ENCODE measurements at regions not wholly inside any gene's neighbourhood (a gene's known extent, or its start where the extent isn't known, plus 50 kb on each side); places are given as distances from the start of the nearest gene placed in this dataset.
"Not testable (repeated sequence)": the region's sequence is repeated elsewhere in the genome, so short reads cannot be mapped to it uniquely, and the experiment has no call there.

DNA sequence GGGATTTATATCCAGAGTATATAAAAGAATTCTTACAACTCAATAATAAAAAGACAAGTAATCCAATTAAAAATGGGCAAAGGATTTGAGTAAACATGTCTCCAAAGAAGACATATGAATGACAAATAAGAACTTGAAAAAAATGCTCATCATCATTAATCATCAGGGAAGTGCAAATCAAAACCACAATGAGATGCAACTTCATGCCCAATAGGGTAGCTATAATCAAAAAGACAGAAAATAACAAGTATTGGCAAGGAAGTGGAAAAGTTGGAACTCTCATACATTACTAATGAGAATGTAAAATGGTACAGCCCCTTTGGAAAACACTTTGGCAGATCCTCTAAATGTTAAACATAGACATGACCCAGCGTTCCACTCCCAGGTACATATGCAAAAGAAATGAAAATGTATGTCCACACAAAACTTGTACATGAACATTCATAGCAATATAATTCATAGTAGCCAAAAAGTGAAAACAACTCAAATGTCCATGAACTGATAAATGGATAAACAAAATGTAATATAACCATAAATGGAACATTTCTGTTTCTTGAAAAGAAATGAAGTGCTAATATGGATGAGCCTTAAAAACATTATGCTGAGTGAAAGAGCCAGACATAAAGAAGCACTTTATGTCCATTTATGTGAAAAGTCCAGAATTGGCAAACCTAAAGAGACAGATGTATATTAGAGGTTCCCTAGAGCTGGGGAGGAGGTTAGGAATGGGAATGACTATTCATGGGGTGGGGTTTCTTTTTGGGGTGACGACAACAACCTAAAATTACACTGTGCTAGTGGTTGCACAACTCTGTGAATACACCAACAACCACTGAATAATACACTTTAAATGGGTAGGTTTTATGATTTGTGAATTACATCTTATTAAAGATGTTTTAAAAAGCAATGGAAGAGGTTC is 259.7 kb downstream of the RHOU start:
- no peak for DNase-seq

DNA sequence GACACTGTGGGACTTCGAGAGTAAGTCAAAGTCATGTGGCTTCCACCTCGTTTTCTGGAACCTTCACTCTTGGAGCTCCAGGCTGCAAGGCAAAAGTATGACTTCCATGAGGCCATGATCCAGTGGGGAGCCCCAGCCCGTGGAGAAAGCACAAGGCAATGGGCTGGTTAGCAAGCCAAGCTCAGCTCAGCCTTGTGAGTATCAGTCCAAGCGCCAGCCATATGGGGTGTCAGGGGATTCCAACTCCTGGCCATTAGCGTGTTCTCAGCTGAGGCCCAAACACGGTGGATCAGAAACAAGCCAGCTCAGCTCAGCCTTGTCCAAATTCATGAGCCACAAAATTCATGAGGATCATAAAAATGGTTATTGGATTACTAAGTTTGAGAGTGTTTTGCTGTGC is 261.0 kb downstream of the RHOU start:
- DNase-seq, result no peak

DNA sequence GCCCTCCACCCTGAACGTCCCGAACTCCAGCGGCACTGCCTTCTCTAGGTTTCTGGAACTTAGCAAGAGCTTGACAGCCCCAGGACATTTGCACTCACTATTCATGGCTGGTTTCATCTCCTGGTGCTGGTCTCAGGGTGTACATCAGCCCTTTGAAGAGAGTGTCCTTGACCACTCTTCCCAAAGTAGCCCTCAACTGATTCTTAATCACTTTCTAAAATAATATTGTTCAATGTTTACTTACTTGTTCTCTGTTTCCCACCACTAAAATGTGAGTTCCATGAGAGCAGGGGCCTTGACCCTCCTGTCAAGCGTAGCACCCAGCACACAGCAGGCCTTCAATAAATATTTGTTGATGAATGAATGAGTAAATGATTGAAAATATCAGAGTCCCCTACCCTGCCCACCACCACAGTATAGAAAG is 262.5 kb downstream of the RHOU start:
- no peak for DNase-seq

DNA sequence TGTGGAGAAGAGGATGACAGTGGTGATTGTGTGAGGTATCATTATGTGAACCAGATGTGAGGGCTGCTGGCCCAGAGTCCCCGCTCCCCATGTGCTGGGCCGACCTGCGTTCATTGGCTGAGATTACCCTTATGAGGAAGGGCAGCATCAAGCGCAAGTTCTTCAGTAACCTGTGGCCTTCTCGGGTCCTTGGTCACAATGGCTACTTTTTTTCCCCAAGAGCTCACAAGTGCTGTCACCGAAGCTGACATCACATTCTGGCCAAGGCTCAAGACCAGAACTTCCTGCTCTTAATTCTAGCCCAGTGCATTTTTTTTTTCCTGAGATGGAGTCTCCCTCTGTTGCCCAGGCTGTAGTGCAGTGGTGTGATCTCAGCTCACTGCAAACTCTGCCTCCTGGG is 262.9 kb downstream of the RHOU start:
- no peak for DNase-seq

DNA sequence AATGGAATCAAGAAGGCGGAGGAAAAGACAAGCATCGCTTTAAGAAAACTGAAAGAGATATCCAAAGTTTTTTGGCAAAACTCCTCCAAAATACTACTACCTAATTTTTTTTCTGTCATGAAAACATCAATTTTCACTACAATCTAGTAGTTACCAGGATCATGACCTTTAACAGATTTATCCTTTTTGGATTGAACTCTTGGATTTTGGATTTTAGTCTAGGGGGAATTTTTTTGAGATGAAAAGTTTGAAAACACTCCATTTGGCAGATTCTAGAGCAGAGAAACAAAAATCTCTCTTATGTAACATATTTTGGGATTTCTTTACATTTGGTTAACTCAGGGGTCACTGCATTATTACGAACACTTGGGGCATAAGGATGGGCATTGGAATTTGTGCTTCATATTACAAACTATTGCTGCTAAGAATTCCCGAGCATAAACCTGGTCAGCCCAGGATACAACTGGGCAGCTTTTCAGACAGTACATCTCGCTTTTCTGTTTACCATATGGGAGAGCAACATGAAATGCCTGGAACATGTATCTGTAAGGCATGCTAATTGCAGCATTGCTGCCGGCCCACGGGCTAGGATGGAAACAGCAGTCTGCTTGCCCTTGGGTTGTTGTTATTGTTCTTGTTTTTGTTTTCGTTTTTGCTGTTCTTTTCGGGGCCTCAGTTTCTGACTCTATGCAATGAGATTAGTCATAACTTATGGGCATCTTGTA is 264.3 kb downstream of the RHOU start:
- no peak for DNase-seq

DNA sequence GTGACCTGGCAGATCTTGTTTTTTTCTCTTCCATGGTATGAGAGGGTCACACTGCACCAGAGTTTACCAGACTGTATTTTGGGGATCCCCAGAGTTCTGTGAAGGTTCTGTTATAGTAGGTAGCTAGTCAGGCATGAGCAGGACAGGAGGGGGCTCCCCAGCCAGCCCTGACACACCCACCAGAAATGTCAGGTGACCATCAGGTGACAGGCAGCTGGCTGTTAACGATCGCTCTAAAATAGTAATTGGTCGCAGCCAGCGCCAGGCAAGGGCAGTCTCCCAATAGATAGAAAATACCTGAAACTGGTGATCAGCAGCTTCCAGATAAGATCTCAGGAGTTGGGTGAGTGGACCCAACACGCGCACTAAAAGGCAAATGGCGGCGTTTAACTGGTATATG is 264.9 kb downstream of the RHOU start:
- no peak for DNase-seq

DNA sequence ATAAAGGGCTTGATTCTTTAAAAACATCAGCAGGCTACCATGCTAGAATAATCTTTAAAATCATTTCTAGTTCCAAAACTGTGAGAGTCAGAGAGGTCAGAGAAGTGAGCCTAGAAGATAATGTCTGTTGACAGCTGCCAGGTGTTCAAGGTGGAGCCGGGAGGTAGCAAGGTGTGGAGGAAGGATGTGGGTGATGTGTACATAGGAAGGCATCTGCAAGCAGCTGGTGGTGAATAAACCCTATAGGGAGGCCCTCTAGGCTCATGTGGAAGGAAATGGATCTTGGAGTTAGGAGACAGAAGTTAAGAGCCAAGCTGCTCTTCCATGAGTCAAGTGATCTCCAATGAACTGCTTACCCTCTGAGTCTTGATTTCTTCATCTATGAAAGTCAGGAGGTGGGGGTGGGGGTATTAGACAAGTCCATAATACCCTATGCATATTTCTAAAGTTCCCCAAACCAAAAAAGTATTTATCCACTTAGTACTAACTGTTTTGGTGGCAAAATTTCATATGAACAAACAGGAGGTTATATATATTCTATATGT is 266.3 kb downstream of the RHOU start:
- no peak for DNase-seq

DNA sequence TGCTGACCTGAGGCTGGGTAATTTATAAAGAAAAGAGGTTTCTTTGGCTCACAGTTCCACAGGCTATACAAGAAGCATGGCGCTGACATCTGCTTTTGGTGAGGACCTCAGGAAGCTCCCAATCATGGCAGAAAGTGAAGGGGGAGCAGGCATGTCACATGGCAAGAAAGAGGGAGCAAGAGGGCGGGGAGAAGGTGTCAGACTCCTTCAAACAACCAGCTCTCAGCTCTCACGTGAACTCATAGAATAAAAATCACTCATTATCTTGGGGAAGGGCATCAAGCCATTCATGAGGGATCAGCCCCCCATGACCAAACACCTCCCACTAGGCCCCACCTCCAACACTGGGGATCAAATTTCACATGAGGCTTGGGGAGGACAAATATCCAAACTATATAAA is 266.8 kb downstream of the RHOU start:
- no peak for DNase-seq

DNA sequence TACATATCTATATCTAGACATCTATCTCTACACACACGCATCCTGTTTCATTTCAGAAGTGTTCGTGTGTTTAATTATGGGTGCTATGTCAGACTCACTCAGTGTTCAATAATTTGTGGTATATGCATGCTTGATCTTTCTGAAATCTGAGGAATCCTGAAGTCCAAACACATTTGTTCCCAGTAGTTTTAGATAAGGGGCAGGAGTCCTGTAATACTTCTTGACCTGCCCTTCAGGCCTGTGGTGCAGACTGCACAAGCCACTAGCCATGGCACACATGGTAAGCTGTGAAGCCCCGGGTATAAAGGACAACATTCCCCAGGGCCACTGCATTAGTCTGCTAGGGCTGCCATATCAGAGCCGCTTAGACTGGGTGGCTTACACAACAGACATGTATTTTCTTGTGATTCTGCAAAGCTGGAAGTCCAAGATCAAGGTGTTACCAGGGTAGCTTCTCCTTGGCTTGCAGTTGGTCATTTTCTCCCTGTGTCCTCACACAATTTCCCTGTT is 267.2 kb downstream of the RHOU start:
- no peak for DNase-seq

DNA sequence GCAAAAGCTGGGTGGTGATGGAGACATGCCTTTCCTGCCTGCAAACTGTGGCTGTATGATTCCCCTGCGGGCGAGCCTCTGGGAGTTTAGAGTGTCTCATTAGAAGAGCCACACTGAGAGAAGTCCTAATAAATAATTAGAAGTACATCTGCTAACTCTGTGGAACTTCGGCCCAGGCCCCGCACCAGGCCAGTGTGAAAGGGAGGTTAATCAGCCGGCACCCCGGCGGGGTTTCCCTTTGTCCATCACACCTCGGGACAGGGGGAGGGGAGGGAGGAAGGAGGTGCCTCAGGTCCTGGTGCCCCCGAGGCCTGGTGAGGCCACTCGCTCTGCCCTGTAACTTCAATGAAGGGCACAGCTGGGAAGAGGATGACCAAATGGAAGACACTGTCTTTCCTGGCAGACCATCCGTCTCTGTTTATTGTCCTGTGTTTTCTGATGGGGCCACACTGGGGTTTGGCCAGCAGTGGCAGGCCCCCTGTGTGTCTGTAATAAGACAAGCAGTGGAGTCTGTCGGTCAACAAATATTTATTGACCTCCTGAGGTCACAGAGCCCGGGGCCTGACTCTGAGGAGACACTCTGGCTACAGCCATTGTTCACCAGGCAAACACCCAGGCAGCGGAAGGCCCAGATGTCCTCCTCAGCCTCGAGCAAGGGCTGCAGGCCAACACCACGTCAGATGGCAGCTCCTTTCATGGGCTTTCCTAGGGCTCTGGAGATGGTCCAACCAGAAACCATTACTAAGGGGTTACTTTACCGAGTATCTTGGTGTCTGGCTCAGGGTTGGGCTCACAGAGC is 267.5 kb upstream of the RAB4A start:
- DNase-seq, result no peak

DNA sequence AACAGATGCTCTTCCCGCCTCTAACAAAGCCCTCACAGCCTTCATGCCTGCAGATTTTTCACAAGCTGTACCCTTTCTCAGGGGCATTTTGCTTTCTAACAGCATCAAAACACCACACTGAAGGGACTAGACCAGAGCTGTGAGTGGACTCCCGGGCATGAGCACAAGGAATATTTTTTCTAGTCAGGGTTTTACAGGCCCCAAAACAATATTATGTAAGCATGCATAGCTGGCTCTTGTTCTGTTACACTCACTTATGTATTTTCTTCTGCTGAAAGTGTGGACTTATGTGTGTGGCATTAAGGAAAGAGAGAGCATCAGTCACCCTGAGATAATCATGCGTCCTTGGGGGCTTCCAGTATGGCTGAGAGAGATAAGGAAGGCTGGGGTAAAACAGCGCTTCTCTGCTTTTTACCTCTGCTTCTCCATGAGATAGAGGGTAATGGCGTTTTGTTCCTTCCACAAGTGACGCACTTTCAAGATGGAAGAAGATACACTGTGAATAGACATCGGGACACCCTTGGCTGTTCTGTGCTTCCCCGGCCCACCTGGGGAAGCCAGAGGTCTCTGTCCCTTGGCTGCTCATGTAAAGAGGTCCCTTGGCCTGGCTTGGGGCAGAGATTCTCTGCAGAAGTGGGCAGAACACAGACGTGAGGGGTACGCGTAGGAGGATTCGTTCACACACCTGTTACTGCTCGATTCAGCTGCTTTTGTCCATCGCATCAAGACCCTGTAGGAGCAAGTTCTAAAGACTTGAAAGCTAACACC is 266.7 kb upstream of the RAB4A start:
- no peak for DNase-seq

DNA sequence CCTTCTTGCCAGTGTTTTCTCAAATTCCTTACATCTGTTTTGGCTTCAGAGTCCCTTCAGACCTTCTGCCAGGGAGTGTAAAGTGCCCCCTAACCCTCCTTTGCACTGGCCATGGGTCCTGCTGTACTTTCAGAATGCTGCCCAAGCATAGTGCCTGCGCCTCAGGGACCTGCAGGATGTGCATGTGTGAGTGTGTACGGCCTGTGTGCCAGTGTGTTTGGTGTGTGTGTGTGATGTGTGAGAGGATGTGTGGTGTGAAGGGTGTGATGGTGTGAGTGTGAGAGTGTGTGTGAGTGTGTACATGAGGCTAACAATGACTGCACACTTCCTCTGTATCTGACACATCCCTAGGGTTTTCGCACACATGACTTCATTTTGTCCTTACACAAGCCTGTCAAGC is 265.8 kb upstream of the RAB4A start:
- no peak for DNase-seq

DNA sequence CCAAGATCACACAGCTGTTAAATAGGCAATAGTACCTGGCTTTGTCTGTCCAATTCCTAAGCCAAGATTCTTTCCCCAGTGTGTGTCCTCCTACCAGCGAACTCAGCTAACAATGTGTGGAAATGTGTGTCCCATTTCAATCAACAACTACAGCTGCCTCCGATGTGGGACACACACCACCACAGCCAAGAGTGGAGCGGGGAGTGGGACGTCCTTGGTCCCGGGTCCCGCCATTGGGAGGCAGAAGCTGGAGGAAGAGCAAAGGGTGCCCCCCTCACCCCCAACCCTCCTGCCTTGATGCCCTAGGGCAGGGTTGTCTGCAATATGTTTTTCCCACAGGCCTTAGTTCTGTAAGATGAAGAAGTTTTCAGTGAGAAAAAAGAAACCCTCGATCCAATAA is 265.4 kb upstream of the RAB4A start:
- DNase-seq, result no peak

DNA sequence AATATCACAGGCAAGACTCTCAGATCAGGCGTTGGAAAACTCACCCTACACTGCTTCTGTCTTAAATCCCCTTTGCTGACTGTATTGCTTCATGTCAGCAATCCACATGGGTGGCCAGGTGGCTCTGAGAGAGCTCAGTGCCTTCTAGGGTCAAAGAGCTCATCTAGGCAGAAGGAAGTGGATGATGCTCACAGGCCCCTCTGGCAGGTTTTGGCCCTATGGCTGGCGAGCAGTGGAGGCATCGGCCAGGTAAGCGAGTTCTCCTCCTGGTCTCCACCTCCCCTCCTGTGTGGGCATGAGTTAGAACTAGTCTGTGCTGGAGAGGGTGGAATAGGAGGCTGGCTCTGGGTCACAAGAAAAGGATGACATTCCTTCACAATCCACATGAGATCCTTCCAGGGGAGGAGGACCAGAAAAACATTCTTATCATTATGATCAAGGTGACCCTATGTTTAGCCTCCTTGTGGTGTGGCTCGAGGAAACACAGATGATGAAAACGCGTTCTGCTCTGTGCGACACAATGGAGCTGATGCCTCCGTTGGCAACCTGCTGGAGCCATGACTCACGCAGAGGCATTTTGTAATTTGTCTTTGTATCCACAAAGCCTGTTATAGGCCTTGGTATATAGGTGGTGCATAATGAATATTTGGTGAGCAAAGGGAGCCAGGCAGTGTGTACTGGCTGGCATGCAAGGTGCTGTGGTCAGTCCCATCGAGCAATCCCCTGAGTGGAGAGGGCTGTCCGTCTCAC is 264.6 kb upstream of the RAB4A start:
- no peak for DNase-seq

DNA sequence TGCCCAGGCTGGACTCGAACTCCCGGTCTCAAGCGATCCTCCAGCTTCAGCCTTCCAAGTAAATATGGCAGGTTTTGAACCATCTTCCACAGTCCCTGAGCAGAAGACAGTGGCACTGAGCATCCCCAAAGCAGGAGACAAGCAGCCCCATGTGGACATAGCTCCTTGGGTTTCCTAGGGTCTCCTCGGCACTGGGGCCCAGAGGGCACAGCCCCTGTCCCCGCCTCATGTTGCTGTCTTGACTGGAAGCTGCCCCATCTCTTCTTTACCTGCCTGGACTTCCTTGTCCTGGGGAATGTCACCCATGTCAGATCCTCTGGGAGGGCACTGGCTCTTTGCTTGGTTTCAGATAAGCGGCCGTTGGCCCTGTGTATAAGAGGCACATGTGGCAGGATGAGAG is 263.7 kb upstream of the RAB4A start:
- no peak for DNase-seq

DNA sequence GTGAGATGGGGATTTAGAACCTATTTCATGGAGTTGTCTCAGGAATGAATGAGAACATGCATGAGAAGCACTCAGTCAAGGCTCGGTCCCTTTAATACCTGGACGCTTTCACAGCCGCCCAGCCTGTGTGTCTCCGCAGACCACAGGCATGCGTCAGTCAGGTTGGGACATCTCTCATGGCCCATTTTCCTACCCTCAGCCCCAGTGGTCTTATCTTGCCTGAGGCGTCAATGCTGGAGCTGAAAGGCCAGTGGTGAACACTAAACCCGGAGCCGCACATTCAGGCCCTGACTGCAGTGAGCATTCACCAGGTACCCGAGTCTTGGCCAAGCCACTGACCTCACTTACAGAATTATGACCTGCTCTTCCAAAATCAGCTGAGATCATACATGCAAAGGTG is 263.2 kb upstream of the RAB4A start:
- DNase-seq, result no peak

DNA sequence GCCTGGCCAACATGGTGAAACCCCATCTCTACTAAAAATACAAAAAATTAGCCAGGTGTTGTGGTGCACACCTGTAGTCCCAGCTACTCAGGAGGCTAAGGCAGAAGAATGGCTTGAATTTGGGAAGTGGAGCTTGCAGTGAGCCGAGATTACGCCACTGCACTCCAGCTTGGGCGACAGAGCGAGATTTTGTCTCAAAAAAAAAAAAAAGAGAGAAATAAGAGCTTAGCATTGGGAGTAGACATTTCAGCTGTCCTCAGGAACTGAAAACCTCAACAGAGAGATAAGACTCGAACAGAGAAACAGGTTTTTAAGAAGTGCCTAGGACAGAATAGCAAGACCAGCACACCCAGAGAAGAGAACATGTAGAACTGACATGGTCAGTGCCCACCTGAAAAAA is 262.6 kb upstream of the RAB4A start:
- not testable (repeated sequence) for DNase-seq

DNA sequence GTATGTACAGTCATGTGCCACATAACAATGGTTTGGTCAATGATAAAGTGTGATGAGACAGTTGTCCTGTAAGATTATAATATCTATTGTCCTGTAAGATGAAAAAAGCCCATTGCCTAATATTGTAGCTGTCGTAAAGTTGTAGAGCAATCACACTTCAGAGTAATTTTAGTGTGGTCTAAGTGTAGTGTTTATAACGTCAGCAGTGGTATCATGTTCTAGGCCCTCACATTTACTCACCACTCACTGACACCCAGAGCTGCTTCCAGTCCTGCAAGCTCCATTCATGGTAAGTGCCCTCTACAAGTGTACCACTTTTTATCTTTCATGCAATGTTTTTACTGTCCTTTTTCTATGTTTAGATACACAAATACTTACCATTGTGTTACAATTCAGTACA is 259.9 kb upstream of the RAB4A start:
- DNase-seq, result no peak

DNA sequence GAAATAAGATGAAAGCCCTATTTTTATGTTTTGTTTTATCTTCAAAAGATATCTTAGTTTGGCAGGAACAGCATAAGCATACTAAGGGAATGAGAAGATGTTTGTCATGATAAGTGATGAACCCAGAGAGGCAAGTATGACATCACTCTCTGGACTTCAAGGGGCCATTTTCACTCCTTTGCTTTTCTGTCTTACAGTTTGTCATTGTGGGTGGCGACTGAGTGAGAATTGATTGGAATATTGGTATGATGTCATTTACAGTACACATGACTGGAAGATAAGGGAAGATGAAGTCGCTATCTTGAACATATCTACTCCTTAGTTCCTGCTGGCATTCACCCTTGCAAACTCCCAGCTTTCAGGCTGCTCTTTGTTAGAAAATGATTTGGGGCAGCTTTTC is 258.1 kb upstream of the RAB4A start:
- no peak for DNase-seq

DNA sequence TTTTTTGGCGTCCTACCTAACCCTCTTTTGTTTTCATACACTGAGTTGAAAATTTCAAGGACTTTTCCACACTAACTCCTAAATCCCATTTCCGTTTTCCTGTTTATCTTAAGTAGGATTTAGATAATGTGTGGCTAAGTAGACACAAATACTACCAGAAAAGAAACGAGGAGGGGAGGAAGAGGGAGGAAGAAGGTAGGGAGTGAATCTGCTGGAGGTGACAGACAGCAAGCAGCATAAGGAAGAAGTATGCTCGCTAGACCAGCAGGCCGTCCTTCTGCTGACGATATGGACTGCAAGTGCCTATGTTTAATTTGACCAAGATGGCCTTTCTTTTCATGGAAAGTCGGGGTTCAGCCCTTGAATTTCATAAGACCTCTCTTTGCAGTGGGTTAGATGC is 256.9 kb upstream of the RAB4A start:
- DNase-seq, result no peak

DNA sequence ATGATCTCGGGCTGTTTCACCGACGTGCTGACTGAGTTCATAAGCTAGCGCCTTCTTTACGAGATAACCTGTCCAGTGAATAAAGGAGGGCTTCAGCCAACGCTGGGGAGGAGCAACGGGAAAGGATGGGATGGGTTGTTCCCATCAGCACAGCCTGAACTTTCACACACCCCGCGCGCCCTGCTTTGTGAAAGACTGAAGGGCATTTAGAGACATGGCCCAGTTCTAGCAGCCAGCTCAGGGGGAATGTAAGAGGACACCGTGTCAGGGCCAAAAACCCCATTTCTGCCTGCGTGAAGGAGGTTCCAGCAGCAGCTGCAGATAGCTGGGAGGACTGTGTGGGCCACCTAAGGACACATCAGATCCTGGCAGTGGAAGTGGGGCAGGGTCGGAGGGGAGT is 255.1 kb upstream of the RAB4A start:
- no peak for DNase-seq
